Stimulated activated CD8-positive, alpha-beta memory T cell treated with anti-CD3 and anti-CD28 coated beads, Interleukin-4, amount 100 ng/mL, for 4 hours (primary cell): ENCODE measurements at regions not wholly inside any gene's neighbourhood (a gene's known extent, or its start where the extent isn't known, plus 50 kb on each side); places are given as distances from the start of the nearest gene placed in this dataset.

Experiments
- DNase-seq, 2 donors: peaks; one replicate each; pipeline ENCODE4 v3.0.0-alpha.2; 2020; ENCODE audit warnings: low read depth in 2 of 2, low spot score in 1 of 2

- no peak for DNase-seq
Observed at GRCh38 chr15:62464705-62465104, 299.6 kb upstream of the C2CD4B start.

- DNase-seq = no peak
Observed at GRCh38 chr15:62465173-62465572, 300.1 kb upstream of the C2CD4B start.

- no peak for DNase-seq
Observed at GRCh38 chr15:62469478-62469873, 304.4 kb upstream of the C2CD4B start.

- DNase-seq = no peak
Observed at GRCh38 chr15:62469874-62470688, 305.0 kb upstream of the C2CD4B start.

- DNase-seq = no peak
Observed at GRCh38 chr15:62472616-62473299, 307.7 kb upstream of the C2CD4B start.

- DNase-seq = no peak
Observed at GRCh38 chr15:62474021-62474770, 309.1 kb upstream of the C2CD4B start.

- no peak for DNase-seq
Observed at GRCh38 chr15:62474771-62475124, 309.7 kb upstream of the C2CD4B start.

GRCh38 chr15:62475591-62475990, 310.5 kb upstream of the C2CD4B start:
- DNase-seq = no peak

GRCh38 chr15:62476163-62476562, 311.1 kb upstream of the C2CD4B start:
- DNase-seq = no peak

- DNase-seq = no peak
Observed at GRCh38 chr15:62477929-62478328, 312.8 kb upstream of the C2CD4B start.

GRCh38 chr15:62482785-62483429, 317.8 kb upstream of the C2CD4B start:
- no peak for DNase-seq

- DNase-seq = no peak
Observed at GRCh38 chr15:62483814-62484213, 318.7 kb upstream of the C2CD4B start.

GRCh38 chr15:62485170-62485720, 320.2 kb upstream of the C2CD4B start:
- DNase-seq = no peak

- DNase-seq = no peak
Observed at GRCh38 chr15:62486041-62486440, 321.0 kb upstream of the C2CD4B start.

GRCh38 chr15:62488387-62488786, 323.3 kb upstream of the C2CD4B start:
- DNase-seq = no peak

- no peak for DNase-seq
Observed at GRCh38 chr15:62491642-62492041, 326.6 kb upstream of the C2CD4B start.

- no peak for DNase-seq
Observed at GRCh38 chr15:62492900-62493299, 327.8 kb upstream of the C2CD4B start.

- DNase-seq = no peak
Observed at GRCh38 chr15:62494197-62494596, 329.1 kb upstream of the C2CD4B start.

- no peak for DNase-seq
Observed at GRCh38 chr15:62495670-62496614, 330.9 kb upstream of the C2CD4B start.

- DNase-seq = no peak
Observed at GRCh38 chr15:62497356-62497755, 332.3 kb upstream of the C2CD4B start.
